WTC11 (cell line): ENCODE measurements at regions not wholly inside any gene's neighbourhood (a gene's known extent, or its start where the extent isn't known, plus 50 kb on each side); places are given as distances from the start of the nearest gene placed in this dataset.

ENCODE experiments used
- ATAC-seq: fragments of 200-7000 bp; cut with Tn5 transposase; 2 replicates; pipeline ENCODE4 v1.10.0; 2021; ENCODE audit warnings: mild to moderate bottlenecking, moderate library complexity
- CTCF ChIA-PET: fragments of 300-600 bp; sonication (Branson Sonifier 250); formaldehyde crosslinking; loops from one replicate; lab custom pipeline; 2021; ENCODE audit warnings: antibody characterized with exemption; lab: Charles Lee
- POLR2A ChIA-PET: fragments of 350-600 bp; sonication (Branson Sonifier 250); formaldehyde crosslinking; loops from one replicate; lab custom pipeline; 2021; ENCODE audit warnings: antibody characterized with exemption; lab: Charles Lee
- DNase-seq: peaks from one replicate; pipeline ENCODE4 v3.0.0; 2021; ENCODE audit warnings: low spot score
- H3K27ac Mint-ChIP-seq: 2 replicates; pipeline ENCODE4 v1.8.0; 2021; ENCODE audit warnings: mixed read lengths
- H3K27me3 Mint-ChIP-seq: 2 replicates; pipeline ENCODE4 v1.8.0; 2021; ENCODE audit warnings: low read depth, mild to moderate bottlenecking, moderate library complexity, mixed read lengths
- H3K36me3 Mint-ChIP-seq: 2 replicates; pipeline ENCODE4 v1.8.0; 2021; ENCODE audit warnings: mixed read lengths
- H3K4me1 Mint-ChIP-seq: 2 replicates; pipeline ENCODE4 v1.8.0; 2022; ENCODE audit warnings: mixed read lengths
- H3K4me3 Mint-ChIP-seq: 2 replicates; pipeline ENCODE4 v1.8.0; 2021; ENCODE audit warnings: mild to moderate bottlenecking, moderate library complexity, mixed read lengths
- H3K9me3 Mint-ChIP-seq: 2 replicates; pipeline ENCODE4 v1.8.0; 2021; ENCODE audit warnings: mixed read lengths
- ATF2 ChIP-seq: sonication (generic); formaldehyde crosslinking; IDR thresholded peaks from 2 replicates; pipeline ENCODE4 v1.8.1; 2022; ENCODE audit warnings: low read depth, missing genetic modification reagents, borderline replicate concordance
- ATF3 ChIP-seq: sonication (generic); formaldehyde crosslinking; conservative IDR thresholded peaks from 2 replicates; pipeline ENCODE4 v1.8.1; 2022; ENCODE audit warnings: mild to moderate bottlenecking, missing genetic modification reagents
- ATF6 ChIP-seq: sonication (generic); formaldehyde crosslinking; IDR thresholded peaks from 2 replicates; pipeline ENCODE4 v1.8.1; 2023; ENCODE audit warnings: mild to moderate bottlenecking, missing genetic modification reagents
- CBFB ChIP-seq: sonication (generic); formaldehyde crosslinking; IDR thresholded peaks from 2 replicates; pipeline ENCODE4 v1.8.1; 2022; ENCODE audit warnings: mild to moderate bottlenecking, low read depth, missing genetic modification reagents
- FOXP1 ChIP-seq: sonication (generic); formaldehyde crosslinking; IDR thresholded peaks from 2 replicates; pipeline ENCODE4 v1.8.0; 2022; ENCODE audit warnings: missing genetic modification reagents, mild to moderate bottlenecking, moderate library complexity, borderline replicate concordance
- GABPB1 ChIP-seq: sonication (generic); formaldehyde crosslinking; IDR thresholded peaks from 2 replicates; pipeline ENCODE4 v1.8.1; 2023; ENCODE audit warnings: mild to moderate bottlenecking, missing genetic modification reagents
- IRF1 ChIP-seq: sonication (generic); formaldehyde crosslinking; IDR thresholded peaks from 2 replicates; pipeline ENCODE4 v1.8.0; 2023; ENCODE audit warnings: missing genetic modification reagents
- PREB ChIP-seq: sonication (generic); formaldehyde crosslinking; IDR thresholded peaks from 2 replicates; pipeline ENCODE4 v1.8.1; 2022; ENCODE audit warnings: mild to moderate bottlenecking, missing genetic modification reagents, moderate library complexity, borderline replicate concordance
- TCF7 ChIP-seq: sonication (generic); formaldehyde crosslinking; IDR thresholded peaks from 2 replicates; pipeline ENCODE4 v1.8.0; 2022; ENCODE audit warnings: mild to moderate bottlenecking, low read depth, missing genetic modification reagents, moderate library complexity
- TP53 ChIP-seq: sonication (generic); formaldehyde crosslinking; IDR thresholded peaks from 2 replicates; pipeline ENCODE4 v1.8.1; 2023; ENCODE audit warnings: mild to moderate bottlenecking, missing genetic modification reagents
- USF1 ChIP-seq: sonication (generic); formaldehyde crosslinking; IDR thresholded peaks from 2 replicates; pipeline ENCODE4 v1.8.0; 2022; ENCODE audit warnings: mild to moderate bottlenecking, missing genetic modification reagents
- ZNF532 ChIP-seq: fragments of 250-450 bp; sonication (Bioruptor Pico); IDR thresholded peaks from 2 replicates; pipeline ENCODE4 v1.9.0; 2021; ENCODE audit warnings: mild to moderate bottlenecking, borderline replicate concordance

GRCh38 chr17:26807024-26807423 is 486.9 kb upstream of the WSB1 start (continued):
- TF ChIP-seq TCF7 (CRISPR knock-in tag) (no peak), CBFB (CRISPR knock-in tag) (no peak)
- TF ChIP-seq, all 79 proteins: peak for 0

- H3K27ac Mint-ChIP-seq = no peak overlapping the region
- no peaks in the 10 kb centered on the region; the same call in 1 of the 2 replicates for H3K27me3 Mint-ChIP-seq
- POLR2A ChIA-PET = no interaction called here
- ATAC-seq = no peak
- no peak for DNase-seq
- H3K4me3 Mint-ChIP-seq = no peak overlapping the region
- H3K36me3 Mint-ChIP-seq = peaks cover 3% of the 10 kb centered on the region; the same call in 1 of the 2 replicates
- H3K9me3 Mint-ChIP-seq = peaks cover 4% of the 10 kb centered on the region
- no peaks in the 10 kb centered on the region for H3K4me1 Mint-ChIP-seq
- CTCF ChIA-PET = no interaction called here
- TF ChIP-seq TP53 (CRISPR knock-in tag) = no peak
- no peak for TF ChIP-seq GABPB1 (CRISPR knock-in tag)
- TF ChIP-seq USF1 (CRISPR knock-in tag) = no peak
- no peak for TF ChIP-seq IRF1
- no peak for TF ChIP-seq TCF7 (CRISPR knock-in tag)
- TF ChIP-seq FOXP1 = no peak
- no peak for TF ChIP-seq ZNF532 (CRISPR knock-in tag)
- no peak for TF ChIP-seq ATF3 (CRISPR knock-in tag)
- TF ChIP-seq PREB (CRISPR knock-in tag) = no peak
- no peak for TF ChIP-seq ATF6 (CRISPR knock-in tag)
These were observed 484.9 kb upstream of the WSB1 start for GRCh38 chr17:26809033-26809432.

- no peak overlapping the region for H3K4me3 Mint-ChIP-seq
- DNase-seq (no peak), ATAC-seq (no peak)
- H3K9me3 Mint-ChIP-seq = no peaks in the 10 kb centered on the region
- H3K4me1 Mint-ChIP-seq = no peaks in the 10 kb centered on the region
- H3K27me3 Mint-ChIP-seq = no peaks in the 10 kb centered on the region
- POLR2A ChIA-PET = no interaction called here
- no peak overlapping the region for H3K27ac Mint-ChIP-seq
- CTCF ChIA-PET = no interaction called here
- no peak for TF ChIP-seq ATF2 (CRISPR knock-in tag)
- no peaks in the 10 kb centered on the region for H3K36me3 Mint-ChIP-seq
These were observed 475.2 kb upstream of the WSB1 start for GRCh38 chr17:26818736-26819135.
